Peyer's patch (tissue), 4 donors: ENCODE measurements at regions not wholly inside any gene's neighbourhood (a gene's known extent, or its start where the extent isn't known, plus 50 kb on each side); places are given as distances from the start of the nearest gene placed in this dataset.

Source experiments
- DNase-seq, 3 donors: peaks; one replicate each; pipeline ENCODE4 v3.0.0-alpha.2; 2017 to 2019
- H3K27ac ChIP-seq, 4 donors: fragments of 200-600 bp; sonication (generic); one replicate each; pipeline ENCODE4 v1.5.1; 2016 to 2019
- H3K27me3 ChIP-seq, 2 donors: fragments of 200-600 bp; sonication (generic); one replicate each; pipeline ENCODE4 v1.5.1; 2019
- H3K36me3 ChIP-seq, 3 donors: fragments of 200-600 bp; sonication (generic); one replicate each; pipeline ENCODE4 v1.5.1; 2016 to 2019
- H3K4me1 ChIP-seq, 4 donors: fragments of 200-600 bp; sonication (generic); one replicate each; pipeline ENCODE4 v1.5.1; 2016 to 2019
- H3K4me3 ChIP-seq, 4 donors: fragments of 200-600 bp; sonication (generic); 1 replicate in 3 of 4; 2 replicates in 1 of 4; pipeline ENCODE4 v1.5.1; 2016 to 2019; ENCODE audit warnings: mild to moderate bottlenecking in 1 of 4
- H3K9me3 ChIP-seq, 4 donors: fragments of 200-600 bp; sonication (generic); one replicate each; pipeline ENCODE4 v1.5.1; 2016 to 2019; ENCODE audit warnings: mild to moderate bottlenecking in 1 of 4
- CTCF ChIP-seq, 6 experiments: fragments of 450-650 bp in 4 of 6; fragments of 200-600 bp in 2 of 6; sonication (generic) in 1 of 6; IDR thresholded peaks; one replicate each; pipeline ENCODE4 v1.5.1; 2017 to 2019; ENCODE audit warnings: antibody characterized with exemption in 6 of 6, mild to moderate bottlenecking in 3 of 6, moderate library complexity in 1 of 6
- POLR2A ChIP-seq, 2 donors: fragments of 450-650 bp; IDR thresholded peaks; one replicate each; pipeline ENCODE4 v1.5.1; 2017; ENCODE audit warnings: antibody characterized with exemption in 2 of 2, mild to moderate bottlenecking in 2 of 2, moderate library complexity in 2 of 2

GRCh38 chr20:19073584-19074218 lies 138.7 kb upstream of the SLC24A3 start:
- no peaks in the 10 kb centered on the region for H3K27me3 ChIP-seq
- H3K27ac ChIP-seq = no peak overlapping the region
- H3K9me3 ChIP-seq = no peaks in the 10 kb centered on the region
- DNase-seq = no peak
- H3K4me3 ChIP-seq = no peak overlapping the region
- TF ChIP-seq CTCF (IDR thresholded peaks at IDR 0.05) (peak in 3 of 6 experiments; percentile 9 to 45 (median 38)), POLR2A (IDR thresholded peaks at IDR 0.05) (no peak)
- no peaks in the 10 kb centered on the region for H3K4me1 ChIP-seq
- H3K36me3 ChIP-seq = no peaks in the 10 kb centered on the region

GRCh38 chr20:19074356-19074755 lies 138.1 kb upstream of the SLC24A3 start:
- Histone ChIP-seq H3K27me3 (no peaks in the 10 kb centered on the region), H3K36me3 (no peaks in the 10 kb centered on the region), H3K4me1 (no peaks in the 10 kb centered on the region), H3K9me3 (no peaks in the 10 kb centered on the region), H3K27ac (no peak overlapping the region), H3K4me3 (no peak overlapping the region)
- no peak for DNase-seq
- TF ChIP-seq POLR2A (IDR thresholded peaks at IDR 0.05) (no peak), CTCF (IDR thresholded peaks at IDR 0.05) (no peak)

- H3K4me3 ChIP-seq = no peak overlapping the region
- H3K27me3 ChIP-seq = no peaks in the 10 kb centered on the region
- no peak overlapping the region for H3K27ac ChIP-seq
- no peak for TF ChIP-seq CTCF (IDR thresholded peaks at IDR 0.05)
- no peak for TF ChIP-seq POLR2A (IDR thresholded peaks at IDR 0.05)
- no peaks in the 10 kb centered on the region for H3K4me1 ChIP-seq
- no peak for DNase-seq
- H3K9me3 ChIP-seq = no peaks in the 10 kb centered on the region
- no peaks in the 10 kb centered on the region for H3K36me3 ChIP-seq
Measured at GRCh38 chr20:19074828-19075516, 137.5 kb upstream of the SLC24A3 start.

- H3K4me3 ChIP-seq = no peak overlapping the region
- DNase-seq = no peak
- H3K27me3 ChIP-seq = no peaks in the 10 kb centered on the region
- H3K9me3 ChIP-seq = no peaks in the 10 kb centered on the region
- TF ChIP-seq POLR2A (IDR thresholded peaks at IDR 0.05) = no peak
- no peak for TF ChIP-seq CTCF (IDR thresholded peaks at IDR 0.05)
- no peaks in the 10 kb centered on the region for H3K36me3 ChIP-seq
- no peak overlapping the region for H3K27ac ChIP-seq
- no peaks in the 10 kb centered on the region for H3K4me1 ChIP-seq
Measured at GRCh38 chr20:19077370-19078220, 134.8 kb upstream of the SLC24A3 start.

- TF ChIP-seq CTCF (IDR thresholded peaks at IDR 0.05) = no peak
- TF ChIP-seq POLR2A (IDR thresholded peaks at IDR 0.05) = no peak
- no peak overlapping the region for H3K27ac ChIP-seq
- H3K9me3 ChIP-seq = no peaks in the 10 kb centered on the region
- no peak overlapping the region for H3K4me3 ChIP-seq
- H3K27me3 ChIP-seq = no peaks in the 10 kb centered on the region
- no peak for DNase-seq
- H3K36me3 ChIP-seq = no peaks in the 10 kb centered on the region
- no peaks in the 10 kb centered on the region for H3K4me1 ChIP-seq
Measured at GRCh38 chr20:19078448-19079373, 133.7 kb upstream of the SLC24A3 start.
